Neuronal stem cell (in vitro differentiated cells): ENCODE measurements at regions not wholly inside any gene's neighbourhood (a gene's known extent, or its start where the extent isn't known, plus 50 kb on each side); places are given as distances from the start of the nearest gene placed in this dataset.

ENCODE experiments used
- DNase-seq: peaks from one replicate; pipeline ENCODE4 v3.0.0-alpha.2; 2013; ENCODE audit warnings: low spot score
- H2AFZ ChIP-seq: one replicate; pipeline ENCODE4 v1.6.1; 2013; ENCODE audit warnings: mild to moderate bottlenecking, low read length, inconsistent platforms
- H2AK5ac ChIP-seq: 2 replicates; pipeline ENCODE4 v1.6.1; 2013; ENCODE audit warnings: low read depth, mild to moderate bottlenecking, inconsistent platforms, low read length, moderate library complexity, mixed read lengths
- H2BK120ac ChIP-seq: 2 replicates; pipeline ENCODE4 v1.6.1; 2013; ENCODE audit warnings: low read depth, mild to moderate bottlenecking, inconsistent platforms, low read length, moderate library complexity, mixed read lengths
- H2BK12ac ChIP-seq: one replicate; pipeline ENCODE4 v1.6.1; 2013; ENCODE audit warnings: low read length, inconsistent platforms
- H2BK15ac ChIP-seq: 2 replicates; pipeline ENCODE4 v1.6.1; 2013; ENCODE audit warnings: mild to moderate bottlenecking, low read length, inconsistent platforms, mixed read lengths
- H2BK5ac ChIP-seq: one replicate; pipeline ENCODE4 v1.6.1; 2013; ENCODE audit warnings: inconsistent platforms, mild to moderate bottlenecking, low read length, moderate library complexity
- H3K14ac ChIP-seq: one replicate; pipeline ENCODE4 v1.6.1; 2013; ENCODE audit warnings: low read length, inconsistent platforms
- H3K18ac ChIP-seq: 2 replicates; pipeline ENCODE4 v1.6.1; 2013; ENCODE audit warnings: low read length, inconsistent platforms
- H3K23ac ChIP-seq: 2 replicates; pipeline ENCODE4 v1.6.1; 2013; ENCODE audit warnings: low read depth, mild to moderate bottlenecking, mixed read lengths, low read length, inconsistent platforms; ENCODE audit not compliant: poor library complexity
- H3K27ac ChIP-seq: replicated peaks from 3 replicates; pipeline ENCODE4 v1.5.1; 2013; ENCODE audit warnings: low read length, inconsistent platforms
- H3K27me3 ChIP-seq, 3 experiments: 2 replicates each; pipeline ENCODE4 v1.6.1; 2013; ENCODE audit warnings: low read length in 3 of 3, mild to moderate bottlenecking in 2 of 3, inconsistent platforms in 1 of 3, low read depth in 1 of 3, mixed read lengths in 1 of 3, moderate library complexity in 1 of 3; ENCODE audit not compliant: control insufficient read depth in 3 of 3, insufficient read depth in 3 of 3
- H3K36me3 ChIP-seq, 2 donors: replicated peaks in 1 of 2; 2 replicates each; pipeline ENCODE4 v1.6.1; 2013; ENCODE audit warnings: low read length in 2 of 2; ENCODE audit not compliant: control insufficient read depth in 2 of 2, insufficient read depth in 2 of 2
- H3K4ac ChIP-seq: 2 replicates; pipeline ENCODE4 v1.6.1; 2013; ENCODE audit warnings: inconsistent platforms, mild to moderate bottlenecking, low read length, moderate library complexity
- H3K4me1 ChIP-seq, 2 donors: 1 replicate in 1 of 2; 2 replicates in 1 of 2; pipeline ENCODE4 v1.6.1; 2013; ENCODE audit warnings: low read length in 2 of 2, low read depth in 1 of 2; ENCODE audit not compliant: control insufficient read depth in 2 of 2, insufficient read depth in 1 of 2
- H3K4me2 ChIP-seq: one replicate; pipeline ENCODE4 v1.6.1; 2013; ENCODE audit warnings: mild to moderate bottlenecking, low read length, inconsistent platforms; ENCODE audit not compliant: insufficient read depth, poor library complexity, severe bottlenecking
- H3K4me3 ChIP-seq, 2 donors: 2 replicates each; pipeline ENCODE4 v1.5.1; 2013; ENCODE audit warnings: low read length in 2 of 2, mild to moderate bottlenecking in 2 of 2, inconsistent platforms in 1 of 2, moderate library complexity in 1 of 2
- H3K79me1 ChIP-seq: one replicate; pipeline ENCODE4 v1.6.1; 2013; ENCODE audit warnings: low read depth, mild to moderate bottlenecking, inconsistent platforms, low read length, moderate library complexity
- H3K9ac ChIP-seq: one replicate; pipeline ENCODE4 v1.6.1; 2013; ENCODE audit warnings: mild to moderate bottlenecking, low read depth, low read length, inconsistent platforms; ENCODE audit not compliant: poor library complexity
- H3K9me3 ChIP-seq, 2 donors: replicated peaks in 1 of 2; 2 replicates each; pipeline versions ENCODE3 to v1.6.1; 2013; ENCODE audit warnings: low read length in 2 of 2, mild to moderate bottlenecking in 2 of 2, inconsistent platforms in 1 of 2, low read depth in 1 of 2, mixed read lengths in 1 of 2, moderate library complexity in 1 of 2; ENCODE audit not compliant: control insufficient read depth in 2 of 2, insufficient read depth in 1 of 2
- H4K8ac ChIP-seq: one replicate; pipeline ENCODE4 v1.6.1; 2013; ENCODE audit warnings: low read depth, mild to moderate bottlenecking, inconsistent platforms, low read length, moderate library complexity
- H4K91ac ChIP-seq: one replicate; pipeline ENCODE4 v1.6.1; 2013; ENCODE audit warnings: low read length, low read depth, mild to moderate bottlenecking, inconsistent platforms; ENCODE audit not compliant: poor library complexity
- WGBS, 2 donors: extraction: QIAGEN DNeasy Blood & Tissue Kit; methylation state at CpG; one replicate each; pipeline ENCODE4 v1.1.7; 2013; ENCODE audit warnings: missing lambda C conversion rate in 2 of 2, mixed read lengths in 1 of 2; ENCODE audit not compliant: insufficient read length in 2 of 2, insufficient replicate concordance in 1 of 2; ENCODE audit errors: extremely low coverage in 2 of 2; 5-methylcytosine and 5-hydroxymethylcytosine counted together

GRCh38 chr16:85356157-85356556, 243.9 kb upstream of the CIBAR2 start:
- Histone ChIP-seq H2BK15ac (peak overlapping the region; percentile 63), H2BK12ac (no peak overlapping the region), H3K9ac (peak overlapping the region; percentile 12), H3K4me3 (no peak overlapping the region), H2AK5ac (peak overlapping the region; percentile 36), H3K4me2 (no peak overlapping the region), H2AFZ (no peak overlapping the region), H3K23ac (peak overlapping the region; percentile 52), H3K36me3 (no peaks in the 10 kb centered on the region), H3K79me1 (no peaks in the 10 kb centered on the region), H3K27ac (no peak overlapping the region), H3K18ac (peak overlapping the region; percentile 20), H3K14ac (peak overlapping the region; percentile 47), H3K4me1 (peaks cover 7 to 29% of the 10 kb centered on the region in 2 donors), H4K91ac (no peak overlapping the region), H3K27me3 (no peaks in the 10 kb centered on the region), H2BK120ac (no peak overlapping the region), H2BK5ac (no peak overlapping the region), H4K8ac (no peak overlapping the region), H3K4ac (no peak overlapping the region), H3K9me3 (peaks cover 8 to 10% of the 10 kb centered on the region in 2 donors)
- DNase-seq, result no peak
- WGBS, 2 donors, result no CpG with 5 or more reads among the region's 17 CpGs

GRCh38 chr16:85357323-85357722, 245.1 kb upstream of the CIBAR2 start:
- no peak overlapping the region for H2AFZ ChIP-seq
- peak overlapping the region; percentile 77 for H2AK5ac ChIP-seq
- no peak overlapping the region for H4K8ac ChIP-seq
- peaks cover 6 to 24% of the 10 kb centered on the region in 2 donors for H3K4me1 ChIP-seq
- H3K27me3 ChIP-seq, result no peaks in the 10 kb centered on the region
- H3K23ac ChIP-seq, result peak overlapping the region; percentile 25
- no CpG with 5 or more reads among the region's 12 CpGs for WGBS, 2 donors
- H4K91ac ChIP-seq, result no peak overlapping the region
- H3K79me1 ChIP-seq, result no peaks in the 10 kb centered on the region
- no peak for DNase-seq
- H3K9ac ChIP-seq, result no peak overlapping the region
- H2BK120ac ChIP-seq, result no peak overlapping the region
- H2BK12ac ChIP-seq, result peak overlapping the region; percentile 46
- peaks cover 8 to 10% of the 10 kb centered on the region in 2 donors for H3K9me3 ChIP-seq
- H3K14ac ChIP-seq, result no peak overlapping the region
- peak overlapping the region; percentile 42 for H2BK15ac ChIP-seq
- H3K4me3 ChIP-seq, result peak overlapping the region in 1 of 2 donors; percentile 15
- no peak overlapping the region for H3K4ac ChIP-seq
- no peak overlapping the region for H3K4me2 ChIP-seq
- no peaks in the 10 kb centered on the region for H3K36me3 ChIP-seq
- H3K27ac ChIP-seq, result no peak overlapping the region
- H3K18ac ChIP-seq, result peak overlapping the region; percentile 78
- H2BK5ac ChIP-seq, result peak overlapping the region; percentile 92

GRCh38 chr16:85357924-85358505, 245.7 kb upstream of the CIBAR2 start:
- Histone ChIP-seq H3K4me2 (no peak overlapping the region), H2BK15ac (peak overlapping the region; percentile 19), H3K4ac (no peak overlapping the region), H3K14ac (peak overlapping the region; percentile 25), H3K27ac (no peak overlapping the region), H4K91ac (no peak overlapping the region), H3K27me3 (no peaks in the 10 kb centered on the region), H3K9me3 (peaks cover 5 to 6% of the 10 kb centered on the region in 2 donors), H2BK5ac (no peak overlapping the region), H4K8ac (no peak overlapping the region), H2BK12ac (peak overlapping the region; percentile 47), H3K18ac (peak overlapping the region; percentile 70), H3K79me1 (no peaks in the 10 kb centered on the region), H2AK5ac (peak overlapping the region; percentile 81), H3K23ac (no peak overlapping the region), H3K9ac (peak overlapping the region; percentile 9), H3K36me3 (no peaks in the 10 kb centered on the region), H2BK120ac (peak overlapping the region; percentile 42), H3K4me3 (no peak overlapping the region), H2AFZ (no peak overlapping the region), H3K4me1 (peaks cover 4 to 20% of the 10 kb centered on the region in 2 donors)
- WGBS, 2 donors, result no CpG with 5 or more reads among the region's 17 CpGs
- no peak for DNase-seq

GRCh38 chr16:85358704-85359146, 246.5 kb upstream of the CIBAR2 start:
- H2BK120ac ChIP-seq, result no peak overlapping the region
- no peak for DNase-seq
- H2BK15ac ChIP-seq, result peak overlapping the region; percentile 19
- H3K79me1 ChIP-seq, result no peaks in the 10 kb centered on the region
- H2BK5ac ChIP-seq, result peak overlapping the region; percentile 22
- H3K36me3 ChIP-seq, result no peaks in the 10 kb centered on the region
- peak overlapping the region; percentile 73 for H2BK12ac ChIP-seq
- H4K91ac ChIP-seq, result no peak overlapping the region
- peak overlapping the region; percentile 70 for H3K9ac ChIP-seq
- no peak overlapping the region for H2AFZ ChIP-seq
- no peaks in the 10 kb centered on the region for H3K27me3 ChIP-seq
- peak overlapping the region; percentile 39 for H3K14ac ChIP-seq
- H2AK5ac ChIP-seq, result peak overlapping the region; percentile 64
- H3K4ac ChIP-seq, result no peak overlapping the region
- no CpG with 5 or more reads among the region's 10 CpGs for WGBS, 2 donors
- no peak overlapping the region for H3K27ac ChIP-seq
- peaks cover 2 to 3% of the 10 kb centered on the region in 2 donors for H3K9me3 ChIP-seq
- peak overlapping the region; percentile 22 for H3K18ac ChIP-seq
- H3K4me2 ChIP-seq, result no peak overlapping the region
- no peak overlapping the region for H4K8ac ChIP-seq
- peaks cover 4 to 20% of the 10 kb centered on the region in 2 donors for H3K4me1 ChIP-seq
- no peak overlapping the region for H3K4me3 ChIP-seq
- H3K23ac ChIP-seq, result peak overlapping the region; percentile 40
